DMS153 (cell line): ENCODE measurements at regions not wholly inside any gene's neighbourhood (a gene's known extent, or its start where the extent isn't known, plus 50 kb on each side); places are given as distances from the start of the nearest gene placed in this dataset.

Source experiments
- DNase-seq: peaks from one replicate; lab custom pipeline; 2025; lab: John Stamatoyannopoulos, UW

DNA sequence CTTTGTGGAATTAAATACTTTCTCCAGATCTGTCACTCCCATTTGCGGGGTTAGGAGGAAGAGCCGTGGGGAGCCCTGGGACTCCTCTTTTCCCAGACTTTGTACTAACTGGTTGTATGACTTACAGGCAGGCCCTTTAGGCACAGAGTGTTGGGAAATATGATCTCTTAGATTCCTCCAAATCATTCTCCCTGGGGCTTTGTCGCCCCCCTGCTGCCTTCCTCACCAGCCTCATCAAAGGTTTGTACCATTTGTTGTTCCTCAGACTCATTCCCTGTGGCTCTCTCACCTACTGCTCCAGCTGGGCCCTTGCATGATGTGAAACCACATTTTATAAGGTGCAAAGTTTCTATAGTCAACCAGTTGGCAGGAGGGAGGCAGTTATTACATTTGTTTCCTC is 56.4 kb downstream of the CRYGS start:
- no peak for DNase-seq

DNA sequence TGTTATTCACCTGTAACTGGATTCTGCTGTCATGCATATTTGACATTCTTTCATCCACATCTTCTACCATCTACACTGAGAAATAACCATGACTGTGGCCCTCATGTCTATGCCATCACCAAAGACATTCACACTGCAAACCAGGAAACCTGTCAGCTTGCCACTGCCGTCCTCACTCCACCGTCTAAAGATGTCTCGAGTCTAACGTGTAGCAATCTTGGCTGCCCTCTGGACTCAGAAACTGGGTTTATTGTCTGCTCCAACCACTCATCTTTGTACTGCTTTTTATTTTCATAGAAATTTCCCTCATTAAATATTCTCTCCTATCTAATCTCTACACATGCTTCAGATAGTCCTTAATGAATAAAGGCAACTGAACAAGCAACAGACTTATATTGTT is 57.1 kb downstream of the CRYGS start:
- DNase-seq, result no peak

DNA sequence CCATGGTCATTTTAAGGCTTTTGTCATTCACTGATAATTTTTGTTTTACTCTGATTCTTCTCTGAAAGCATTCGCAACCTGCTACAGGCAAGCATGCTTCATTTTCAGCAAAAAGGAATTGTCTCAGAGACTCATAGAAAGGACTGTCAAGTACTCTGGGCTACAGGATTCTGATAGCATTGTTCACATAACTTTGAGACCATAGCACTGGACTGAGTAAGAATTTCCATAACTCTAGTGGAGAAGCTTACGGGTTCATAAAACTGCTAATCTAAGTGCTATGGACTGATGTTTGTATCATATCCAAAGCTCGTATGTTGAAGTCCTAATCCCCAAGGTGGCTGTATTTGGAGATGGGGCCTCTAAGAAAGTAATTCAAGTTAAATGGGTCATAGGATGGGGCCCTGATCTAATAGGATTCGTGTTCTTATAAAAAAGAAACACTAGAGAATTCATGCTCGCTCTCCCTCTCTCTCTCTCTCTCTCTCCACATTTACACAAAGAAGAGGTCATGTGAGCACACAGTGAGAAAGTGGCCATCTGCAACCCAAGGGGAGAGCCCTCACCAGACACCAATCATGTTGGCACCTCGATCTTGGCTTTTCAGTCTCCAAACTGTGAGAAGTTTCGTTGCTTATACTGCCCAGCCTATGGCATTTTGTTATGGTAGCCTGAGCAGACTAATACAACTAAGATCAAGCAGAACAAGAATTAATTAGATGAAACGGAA is 60.4 kb downstream of the CRYGS start:
- DNase-seq, result no peak

DNA sequence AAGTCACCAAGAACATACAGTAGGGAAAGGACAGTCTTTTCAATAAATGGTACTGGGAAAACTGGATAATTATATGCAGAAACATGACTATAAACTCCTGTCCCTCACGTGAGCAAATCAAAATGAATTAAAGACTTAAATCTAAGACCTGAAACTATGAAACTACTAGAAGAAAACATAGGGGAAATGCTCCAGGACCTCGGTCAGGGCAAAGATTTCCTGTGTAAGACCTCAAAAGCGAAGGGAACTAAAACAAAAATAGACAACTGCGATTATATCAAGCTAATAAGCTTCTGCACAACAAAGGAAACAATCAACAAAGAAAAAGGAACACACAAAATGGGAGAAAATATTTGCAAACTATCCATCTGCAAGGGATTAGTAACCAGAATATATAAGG is 62.7 kb downstream of the CRYGS start:
- DNase-seq, result no peak

DNA sequence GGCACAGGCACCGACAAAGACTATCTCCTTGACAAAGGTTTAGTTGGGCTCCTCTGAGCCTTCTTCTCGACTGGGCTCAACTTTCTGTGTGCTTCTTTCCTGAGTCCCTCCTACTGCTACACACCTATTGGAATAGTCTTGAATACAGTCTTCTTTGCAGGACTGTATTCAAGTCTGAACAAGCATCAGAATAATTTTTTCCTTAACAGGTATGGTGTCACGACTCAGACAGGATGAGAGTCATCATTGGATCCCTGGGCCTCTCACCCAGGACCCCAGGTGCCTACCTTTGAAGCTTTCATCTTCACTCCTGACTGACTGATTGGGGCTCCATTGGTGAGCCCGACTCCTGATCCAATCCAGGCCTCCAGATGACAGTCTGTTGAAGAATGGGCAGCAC is 66.3 kb downstream of the CRYGS start:
- DNase-seq, result no peak

DNA sequence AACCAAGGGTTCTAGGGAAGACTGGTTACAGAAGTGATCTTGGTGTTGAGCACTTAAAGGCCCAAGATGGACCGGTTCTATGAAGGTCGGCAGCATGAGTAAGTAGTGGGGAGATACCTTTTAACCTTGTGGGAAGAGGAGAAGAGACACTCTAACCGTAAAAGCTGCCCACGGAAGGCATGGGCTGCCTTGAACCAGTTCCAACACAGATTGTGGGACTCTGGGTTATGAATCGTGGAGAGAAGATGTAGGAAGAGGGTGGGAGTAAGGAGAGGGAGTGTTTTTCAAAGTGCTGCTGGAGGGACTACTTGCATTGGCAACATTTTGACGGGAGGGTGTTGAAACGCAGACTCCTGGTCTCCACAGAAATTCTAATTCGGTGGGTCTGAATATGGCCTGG is 67.1 kb downstream of the CRYGS start:
- no peak for DNase-seq

DNA sequence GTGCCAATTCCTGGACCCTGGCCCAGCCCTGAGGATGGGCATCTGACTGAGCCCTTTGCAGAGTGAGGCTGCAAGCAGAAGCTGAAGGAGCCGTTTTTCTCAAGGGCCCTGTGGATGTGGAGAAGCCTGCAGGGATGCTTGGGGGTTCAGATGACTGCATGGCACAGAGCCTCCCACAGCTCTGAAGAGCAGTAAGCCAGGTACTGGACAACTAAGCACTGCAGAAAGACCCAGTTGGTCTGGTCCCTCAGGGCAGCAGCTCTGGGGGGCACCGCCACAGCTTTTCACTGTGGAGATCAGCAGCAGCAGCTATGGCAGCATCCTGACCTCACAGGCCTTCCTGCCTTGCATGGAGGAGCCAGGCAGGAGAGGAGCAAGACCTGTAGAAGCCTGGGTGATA is 67.6 kb downstream of the CRYGS start:
- DNase-seq, result no peak

DNA sequence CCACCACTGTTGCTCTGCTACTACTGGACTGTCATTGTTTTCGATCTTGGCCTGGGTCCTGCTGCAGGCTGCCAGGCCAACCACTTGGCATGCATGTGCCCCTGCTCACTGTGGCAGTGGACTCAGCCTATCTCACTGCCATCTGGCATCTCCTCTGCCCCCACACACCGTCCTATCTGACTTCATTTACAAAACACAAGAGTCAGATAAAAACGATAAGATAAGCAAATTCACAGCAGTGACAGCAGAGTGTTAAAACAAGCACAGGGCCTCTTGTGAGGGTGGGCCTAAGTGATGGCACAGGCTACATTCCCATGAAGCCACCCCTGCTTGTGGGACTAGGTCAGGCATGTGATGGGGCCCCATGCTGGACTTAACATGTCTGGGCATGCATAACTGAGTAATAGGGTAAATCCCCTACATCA is 68.1 kb downstream of the CRYGS start:
- DNase-seq, result no peak

DNA sequence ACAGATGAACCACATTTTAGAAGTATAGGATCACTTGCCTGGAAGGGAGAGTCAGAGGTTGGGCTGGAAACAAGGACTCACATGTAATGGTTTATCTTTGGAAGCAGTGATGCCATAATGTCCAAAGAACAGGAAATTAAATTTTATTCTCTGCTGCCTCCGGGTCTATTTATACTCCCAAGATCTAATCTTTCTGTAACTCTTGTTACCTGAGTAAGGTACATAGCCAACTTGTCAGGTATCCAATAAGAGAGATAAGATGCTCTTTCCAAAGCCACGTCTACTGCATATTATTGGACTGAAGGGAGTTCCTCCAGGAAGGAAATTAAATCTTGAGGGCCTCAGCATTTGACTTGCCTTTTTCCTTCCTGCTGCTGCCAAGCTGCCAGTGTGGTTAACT is 71.0 kb downstream of the CRYGS start:
- DNase-seq, result no peak

DNA sequence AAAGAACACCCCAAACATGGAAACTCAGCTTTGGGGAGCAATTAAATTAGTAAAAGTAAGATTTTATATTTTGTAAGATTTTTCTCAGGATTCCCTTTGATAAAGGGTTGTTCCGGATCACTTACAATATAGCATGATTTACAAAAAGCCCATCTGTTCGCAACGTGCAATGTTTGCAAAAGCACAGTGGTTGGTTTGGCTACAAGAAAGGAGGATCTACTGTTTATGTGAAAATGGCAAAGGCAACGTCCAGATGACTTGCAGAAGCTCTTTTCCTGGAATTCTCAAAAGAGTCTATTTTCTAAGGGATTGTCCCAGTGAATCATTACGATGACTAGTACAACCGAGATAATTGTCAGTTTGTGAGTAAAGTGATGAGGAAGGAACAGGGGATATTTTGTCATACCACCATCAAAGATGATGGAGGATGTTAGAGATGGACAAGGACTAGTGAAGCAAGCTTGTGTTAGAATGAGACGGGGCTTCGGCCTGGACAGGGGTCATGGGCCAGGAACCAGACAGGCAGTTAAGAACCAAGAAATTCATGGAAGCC is 71.6 kb downstream of the CRYGS start:
- DNase-seq, result no peak

DNA sequence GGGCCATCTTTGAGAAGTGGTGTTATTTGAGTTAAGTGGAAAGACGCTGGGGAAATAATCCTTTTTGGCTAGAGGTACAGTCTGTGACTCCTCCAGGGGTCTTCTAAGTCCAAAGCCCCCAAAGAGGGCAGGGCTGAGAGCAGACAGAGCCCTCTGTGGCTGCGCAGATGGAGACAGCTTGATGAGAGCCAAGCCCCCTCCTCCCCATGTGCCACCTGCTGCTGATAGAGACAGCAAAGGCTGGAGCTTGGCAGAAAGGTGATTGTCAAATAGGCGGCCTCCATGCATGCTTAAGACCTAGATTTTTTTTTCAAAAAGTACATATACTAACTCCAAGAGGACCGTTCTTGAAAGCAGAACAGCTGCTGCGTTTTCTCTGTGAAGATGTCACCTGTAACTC is 72.4 kb downstream of the CRYGS start:
- no peak for DNase-seq

DNA sequence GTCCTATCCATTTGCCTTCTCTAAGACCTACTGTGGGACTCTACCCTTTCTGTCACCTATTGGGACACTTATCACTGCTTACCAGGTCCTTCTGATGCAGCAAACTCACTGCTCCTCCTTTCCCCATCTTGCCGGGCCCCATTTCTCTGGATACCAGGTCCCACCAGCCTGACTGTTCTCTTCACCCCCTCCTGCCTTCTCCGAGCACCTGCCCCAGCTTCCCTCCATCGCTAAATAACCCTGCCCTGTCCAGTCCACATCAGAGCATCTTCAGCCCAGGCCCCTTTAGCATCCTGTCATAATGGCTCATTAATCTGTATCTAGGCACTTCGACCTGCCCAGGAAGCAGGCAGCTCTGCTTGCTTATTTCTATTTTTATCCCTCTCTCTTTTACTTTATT is 74.7 kb downstream of the CRYGS start:
- DNase-seq, result no peak

DNA sequence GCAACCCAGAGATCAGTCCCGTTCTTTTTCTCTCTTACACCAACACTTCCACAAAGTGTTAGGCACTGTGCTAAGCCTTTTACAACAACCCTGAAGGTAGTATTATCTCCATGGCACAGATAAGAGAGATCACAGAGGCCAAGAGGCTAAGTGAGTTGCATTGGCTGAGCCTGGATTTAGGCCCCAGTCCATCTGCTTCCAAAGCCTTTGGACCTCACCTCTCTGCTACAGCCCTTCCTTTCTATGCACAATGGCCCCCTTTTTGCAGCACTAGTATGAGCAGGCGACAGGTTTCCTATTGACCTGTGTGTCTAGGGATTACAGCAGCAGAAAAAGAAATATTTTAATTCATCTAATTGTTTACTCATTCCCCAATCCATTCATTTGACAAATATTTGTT is 76.2 kb downstream of the CRYGS start:
- DNase-seq, result no peak

DNA sequence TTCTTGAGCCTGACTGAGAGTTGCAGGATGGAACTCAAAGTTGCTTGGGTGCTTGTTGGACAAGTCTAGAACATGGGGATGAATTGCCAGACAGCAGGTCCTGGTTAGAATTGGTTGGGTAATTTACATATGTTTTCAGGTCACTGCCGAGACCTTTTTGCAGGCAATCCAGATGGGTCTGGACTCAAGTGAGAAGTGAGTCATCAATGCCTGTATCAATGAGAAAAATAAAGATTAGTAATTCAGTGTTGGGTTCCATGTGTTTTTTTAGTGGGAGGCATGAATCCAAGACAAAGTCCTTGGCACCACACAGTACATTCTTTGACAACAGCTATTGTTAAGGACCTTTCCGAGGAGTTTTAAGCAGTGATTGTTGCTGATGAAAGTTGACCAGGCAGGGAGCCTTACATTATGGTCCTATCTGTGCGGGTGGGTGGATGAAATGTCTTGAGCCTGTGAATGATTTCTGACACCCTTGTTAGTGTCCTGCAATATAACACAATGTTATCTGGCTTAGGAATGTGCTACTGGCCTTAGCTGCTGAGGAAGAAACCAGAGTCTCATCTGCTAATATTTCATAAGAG is 77.7 kb downstream of the CRYGS start:
- DNase-seq, result no peak

DNA sequence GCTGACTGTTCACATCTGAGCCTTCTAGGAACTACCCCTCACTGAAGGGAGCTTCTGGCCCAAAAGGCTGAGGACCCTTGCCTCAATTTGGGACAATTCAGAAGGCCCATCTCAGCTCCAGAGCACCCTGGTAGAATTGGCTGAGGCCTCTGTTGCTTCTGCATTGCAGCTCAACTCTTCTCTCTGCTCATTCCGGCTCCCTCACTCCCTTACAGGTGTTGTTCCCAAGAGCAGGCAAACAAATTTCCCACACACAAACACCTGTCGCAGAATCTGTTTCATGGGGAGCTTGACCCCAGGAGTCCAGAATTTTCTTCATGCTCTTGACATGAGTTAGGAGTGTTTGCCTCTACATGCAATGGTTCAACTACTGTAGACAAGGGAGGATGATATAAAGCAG is 78.7 kb downstream of the CRYGS start:
- DNase-seq, result no peak

DNA sequence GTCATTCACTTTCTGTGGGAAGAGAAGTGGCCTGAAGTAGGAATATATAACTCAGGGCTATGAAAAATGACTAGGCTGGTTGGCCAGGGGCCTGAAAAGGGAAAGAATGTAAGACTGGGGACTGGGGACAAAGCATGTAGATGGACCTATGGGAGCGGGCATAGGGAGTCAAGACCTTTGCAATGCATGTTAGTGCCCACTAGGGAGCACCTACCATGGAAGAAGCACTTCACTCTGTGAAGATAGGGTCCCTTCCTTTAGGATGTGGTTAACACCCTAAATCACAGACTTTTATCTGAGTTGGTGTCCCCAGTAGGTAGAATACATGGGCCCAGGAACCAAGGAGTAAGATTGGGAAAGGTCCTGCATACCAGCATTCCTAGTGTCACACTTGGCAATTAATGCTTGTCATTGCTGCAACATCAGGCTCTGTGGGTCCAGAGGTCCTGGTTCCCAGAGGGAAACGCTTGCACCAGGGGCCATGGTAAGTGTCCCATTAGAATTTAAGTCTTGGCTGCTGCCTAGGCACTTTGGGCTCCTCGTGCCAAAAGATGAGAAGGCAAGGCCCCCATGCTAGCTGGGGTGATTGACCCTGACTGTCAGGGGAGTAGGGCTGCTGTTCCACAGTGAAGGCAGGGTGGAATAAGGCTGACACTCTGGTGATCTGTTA is 79.6 kb downstream of the CRYGS start:
- no peak for DNase-seq

DNA sequence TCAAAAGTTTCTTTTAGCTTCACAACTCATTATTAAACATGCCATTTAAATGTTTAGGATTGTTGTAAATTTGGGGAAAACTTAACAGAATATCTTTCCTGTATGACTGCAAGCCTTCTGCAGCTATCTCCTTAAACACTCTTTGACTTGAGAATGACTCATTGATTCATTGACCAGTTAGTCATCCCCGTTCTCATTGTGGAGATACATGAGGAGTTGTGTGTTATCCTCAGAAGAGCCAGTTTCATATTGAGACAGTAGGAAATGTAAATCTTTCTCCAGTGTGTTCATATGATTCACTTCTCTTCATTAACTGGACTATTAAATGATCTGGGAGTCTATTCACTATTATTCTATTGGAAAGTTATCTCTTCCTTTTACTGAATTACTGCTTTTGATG is 83.0 kb downstream of the CRYGS start:
- no peak for DNase-seq

DNA sequence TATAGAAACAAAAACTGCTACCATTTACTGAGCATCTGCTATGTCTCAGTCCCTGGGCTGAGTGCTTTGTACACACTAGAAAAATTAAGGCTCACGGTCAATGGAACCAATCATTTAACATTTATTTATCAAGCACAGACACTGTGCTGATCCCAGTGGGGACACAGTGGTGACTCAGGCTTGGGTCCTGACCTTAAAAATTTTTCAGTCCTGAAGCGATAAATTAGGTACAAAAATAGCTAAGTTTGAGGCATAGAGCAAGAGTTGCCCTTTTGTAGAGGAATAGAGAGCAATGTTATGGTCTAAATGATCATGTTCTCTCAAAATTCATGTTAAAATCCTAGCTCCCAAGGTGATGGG is 85.1 kb downstream of the CRYGS start:
- DNase-seq, result no peak

DNA sequence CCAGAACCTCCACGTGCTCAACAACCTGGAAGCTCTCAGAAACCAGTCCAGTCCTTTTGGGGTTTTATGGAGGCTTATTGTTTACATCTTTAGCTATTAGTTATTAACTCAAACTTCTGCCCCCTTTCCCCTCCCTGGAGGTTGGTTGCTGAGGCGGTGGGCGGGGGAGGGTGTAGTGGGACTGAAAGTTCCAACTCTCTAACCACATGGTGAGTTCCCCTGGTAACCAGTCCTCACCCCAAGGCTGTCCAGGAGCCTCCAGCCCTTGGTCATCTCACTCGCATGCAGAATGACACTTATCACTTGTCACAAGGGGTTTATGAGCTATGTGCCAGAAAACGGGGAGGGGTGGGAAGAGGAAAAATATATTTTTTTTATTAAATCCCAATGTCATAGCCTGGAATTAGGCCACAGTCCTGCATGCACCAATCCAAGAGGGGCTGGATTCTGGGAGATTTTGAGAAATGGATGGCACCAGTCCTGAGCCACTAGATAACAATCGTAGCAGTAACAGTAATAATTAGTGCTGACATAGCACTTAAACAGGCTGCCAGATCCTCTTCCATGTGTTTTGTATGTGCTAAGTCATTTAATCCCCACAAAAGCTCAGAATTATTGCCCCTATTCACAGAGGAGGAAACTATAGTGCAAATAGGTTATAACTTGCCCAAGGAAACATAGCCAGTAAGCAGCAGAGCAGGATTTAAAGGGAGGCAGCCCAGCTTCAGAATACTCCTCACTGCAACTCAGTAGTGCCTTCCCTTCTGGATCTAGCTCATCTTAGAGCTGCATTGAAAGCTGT is 85.7 kb downstream of the CRYGS start:
- no peak for DNase-seq

DNA sequence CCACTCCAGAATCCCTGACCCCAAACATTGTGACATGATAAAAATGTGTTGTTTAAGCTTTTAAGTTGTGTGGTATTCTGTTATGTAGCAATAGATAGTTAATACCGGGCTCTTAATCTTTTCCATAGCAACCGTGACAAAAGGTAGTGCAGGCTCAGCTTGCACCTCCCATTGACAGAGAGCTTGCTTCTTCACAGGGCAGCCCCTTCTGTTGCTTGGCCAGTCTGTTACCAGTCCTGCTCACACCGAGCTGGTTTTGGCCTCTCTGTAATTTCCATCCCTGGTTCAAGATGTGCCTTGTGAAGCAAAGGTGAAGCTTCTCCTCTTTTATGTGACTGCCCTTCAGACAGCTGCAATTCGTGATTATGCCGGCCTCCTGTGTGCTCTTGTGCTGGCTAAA is 86.9 kb downstream of the CRYGS start:
- DNase-seq, result no peak

DNA sequence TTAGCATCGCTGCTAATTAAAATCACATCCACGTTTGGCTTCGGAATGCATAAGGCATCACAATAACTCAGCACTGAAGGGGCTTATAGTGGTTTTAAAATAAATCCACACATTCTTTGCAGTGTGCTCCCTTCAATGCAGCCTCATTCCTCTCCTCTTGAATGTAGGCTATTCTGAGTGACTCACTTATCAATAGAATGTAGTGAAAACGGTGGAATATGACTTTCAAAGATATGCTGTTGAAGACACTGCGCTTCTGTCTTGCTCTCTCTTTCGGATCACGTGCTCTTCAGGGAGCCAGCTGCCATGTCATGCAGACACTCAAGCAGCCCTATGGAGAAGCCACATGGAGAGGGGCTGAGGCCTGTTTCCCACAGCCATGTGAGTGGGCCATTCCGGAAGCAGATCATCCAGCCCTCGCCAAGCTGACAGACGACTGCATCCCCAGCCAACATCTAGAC is 87.4 kb downstream of the CRYGS start:
- DNase-seq, result no peak

DNA sequence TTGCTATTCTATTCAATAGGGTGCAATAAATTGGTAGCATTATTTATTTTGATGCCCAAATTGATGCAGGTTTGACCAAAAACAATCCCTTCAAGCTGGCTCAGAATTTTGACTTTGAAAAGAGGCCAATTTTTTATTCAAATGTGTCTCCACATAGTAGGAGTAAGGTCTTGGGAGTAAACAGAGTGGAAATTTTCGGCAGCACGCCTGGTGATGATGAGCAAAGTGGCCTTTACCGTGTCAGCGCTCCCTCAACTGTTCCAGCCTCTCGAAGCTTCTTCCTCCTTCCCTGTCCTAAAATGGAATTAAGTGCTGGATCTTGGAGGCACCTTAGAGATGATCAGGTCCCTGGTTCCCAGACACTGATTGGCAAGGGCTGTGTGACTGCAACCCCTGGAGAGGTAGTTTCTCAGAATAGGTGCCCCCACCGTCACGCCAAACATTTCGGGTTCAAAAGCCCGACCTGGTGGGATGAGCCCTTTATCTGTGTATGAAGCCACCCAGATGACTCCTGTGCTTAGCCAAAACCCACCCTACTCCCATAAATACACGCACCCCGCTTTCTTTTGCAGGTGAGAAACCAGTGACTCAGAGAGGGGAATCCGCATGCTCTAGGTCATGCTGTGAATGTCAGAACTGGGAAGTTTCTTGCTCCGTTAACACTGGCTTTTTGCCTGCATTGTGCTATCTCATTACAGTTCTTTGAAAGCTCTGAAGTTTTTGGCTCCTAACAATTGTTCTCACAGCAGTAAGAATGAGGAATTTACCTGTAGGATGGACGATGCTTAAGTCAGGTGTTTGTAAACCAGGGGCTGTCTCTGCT is 89.1 kb downstream of the CRYGS start:
- DNase-seq, result no peak
